Spinal cord (tissue), 9 donors: ENCODE measurements at regions not wholly inside any gene's neighbourhood (a gene's known extent, or its start where the extent isn't known, plus 50 kb on each side); places are given as distances from the start of the nearest gene placed in this dataset.
"Not testable (repeated sequence)": the region's sequence is repeated elsewhere in the genome, so short reads cannot be mapped to it uniquely, and the experiment has no call there.

ENCODE experiments used
- DNase-seq, 6 donors: peaks; one replicate each; pipeline versions ENCODE4 v3.0.0 to v3.0.0-alpha.2; 2013 to 2015; ENCODE audit warnings: low spot score in 6 of 6, low read depth in 4 of 6
- H3K27ac ChIP-seq: one replicate; pipeline ENCODE4 v1.5.1; 2013; ENCODE audit warnings: low read depth, low read length, control low read depth
- H3K27me3 ChIP-seq: one replicate; pipeline ENCODE4 v1.6.1; 2013; ENCODE audit warnings: low read length; ENCODE audit not compliant: control insufficient read depth, insufficient read depth
- H3K36me3 ChIP-seq: one replicate; pipeline ENCODE4 v1.6.1; 2013; ENCODE audit warnings: low read length; ENCODE audit not compliant: control insufficient read depth, insufficient read depth
- H3K4me1 ChIP-seq: one replicate; pipeline ENCODE4 v1.6.1; 2013; ENCODE audit warnings: low read length; ENCODE audit not compliant: control insufficient read depth, insufficient read depth
- H3K4me3 ChIP-seq: one replicate; pipeline ENCODE4 v1.5.1; 2013; ENCODE audit warnings: low read depth, low read length, control low read depth
- H3K9me3 ChIP-seq: one replicate; pipeline ENCODE4 v1.6.1; 2013; ENCODE audit warnings: low read length; ENCODE audit not compliant: control insufficient read depth, insufficient read depth
- WGBS: methylation state at CpG from one replicate; pipeline ENCODE4 v1.1.5; 2013; ENCODE audit warnings: missing lambda C conversion rate; ENCODE audit not compliant: insufficient coverage; 5-methylcytosine and 5-hydroxymethylcytosine counted together
- donor health status: healthy.

GRCh38 chr1:99438656-99439230 is 174.5 kb downstream of the PLPPR4 start:
- Histone ChIP-seq H3K27ac (no peak overlapping the region), H3K9me3 (no peaks in the 10 kb centered on the region), H3K36me3 (no peaks in the 10 kb centered on the region), H3K4me3 (no peak overlapping the region), H3K4me1 (no peaks in the 10 kb centered on the region), H3K27me3 (no peaks in the 10 kb centered on the region)
- WGBS = 100% methylated on average over 3 of the region's 4 CpGs
- DNase-seq = no peak

GRCh38 chr1:99439433-99440075 is 175.3 kb downstream of the PLPPR4 start:
- Histone ChIP-seq H3K27me3 (no peaks in the 10 kb centered on the region), H3K27ac (no peak overlapping the region), H3K36me3 (no peaks in the 10 kb centered on the region), H3K9me3 (no peaks in the 10 kb centered on the region), H3K4me1 (no peaks in the 10 kb centered on the region), H3K4me3 (no peak overlapping the region)
- no peak for DNase-seq
- 100% methylated on average over 1 of the region's 3 CpGs for WGBS

- no peak for DNase-seq
Observed at GRCh38 chr1:99441299-99442095, 177.2 kb downstream of the PLPPR4 start.

GRCh38 chr1:99444211-99444927 is 180.1 kb downstream of the PLPPR4 start:
- not testable (repeated sequence) for H3K27ac ChIP-seq, H3K27me3 ChIP-seq, H3K36me3 ChIP-seq, H3K9me3 ChIP-seq, DNase-seq, H3K4me1 ChIP-seq, H3K4me3 ChIP-seq
- WGBS = 100% methylated on average over 3 of the region's 6 CpGs

More at GRCh38 chr1:99441299-99442095, 177.2 kb downstream of the PLPPR4 start:
- no peak overlapping the region for H3K27ac ChIP-seq
- no peaks in the 10 kb centered on the region for H3K27me3 ChIP-seq
- H3K36me3 ChIP-seq = no peaks in the 10 kb centered on the region
- no peaks in the 10 kb centered on the region for H3K4me1 ChIP-seq
- H3K4me3 ChIP-seq = no peak overlapping the region
- H3K9me3 ChIP-seq = no peaks in the 10 kb centered on the region
- 83% methylated on average over 1 of the region's 6 CpGs for WGBS

- no peak for DNase-seq
- Histone ChIP-seq H3K9me3 (no peaks in the 10 kb centered on the region), H3K27ac (no peak overlapping the region), H3K36me3 (no peaks in the 10 kb centered on the region), H3K4me1 (no peaks in the 10 kb centered on the region), H3K4me3 (no peak overlapping the region), H3K27me3 (no peaks in the 10 kb centered on the region)
Observed at GRCh38 chr1:99445071-99445470, 180.8 kb downstream of the PLPPR4 start.

- no peaks in the 10 kb centered on the region for H3K27me3 ChIP-seq
- H3K9me3 ChIP-seq = no peaks in the 10 kb centered on the region
- DNase-seq = peak in 1 of 6 donors; percentile 18
- no peak overlapping the region for H3K4me3 ChIP-seq
- H3K27ac ChIP-seq = no peak overlapping the region
- WGBS = no CpG with 5 or more reads among the region's 1 CpG
- no peaks in the 10 kb centered on the region for H3K36me3 ChIP-seq
- no peaks in the 10 kb centered on the region for H3K4me1 ChIP-seq
Observed at GRCh38 chr1:99445486-99445885, 181.2 kb downstream of the PLPPR4 start.

- H3K4me1 ChIP-seq = no peaks in the 10 kb centered on the region
- H3K27me3 ChIP-seq = no peaks in the 10 kb centered on the region
- H3K9me3 ChIP-seq = no peaks in the 10 kb centered on the region
- DNase-seq = no peak
- no peak overlapping the region for H3K27ac ChIP-seq
- H3K4me3 ChIP-seq = no peak overlapping the region
- no peaks in the 10 kb centered on the region for H3K36me3 ChIP-seq
Observed at GRCh38 chr1:99447721-99448120, 183.4 kb downstream of the PLPPR4 start.

- H3K36me3 ChIP-seq = no peaks in the 10 kb centered on the region
Observed at GRCh38 chr1:99455760-99456159, 190.2 kb upstream of the PALMD start.

GRCh38 chr1:99456536-99456935 is 189.4 kb upstream of the PALMD start:
- no peak overlapping the region for H3K27ac ChIP-seq
- no peaks in the 10 kb centered on the region for H3K4me1 ChIP-seq
- no peaks in the 10 kb centered on the region for H3K9me3 ChIP-seq
- no peaks in the 10 kb centered on the region for H3K27me3 ChIP-seq
- H3K4me3 ChIP-seq = no peak overlapping the region
- H3K36me3 ChIP-seq = no peaks in the 10 kb centered on the region
- WGBS = 45% methylated on average over 1 of the region's 5 CpGs
- DNase-seq = peak in 1 of 6 donors; percentile 18

More at GRCh38 chr1:99455760-99456159, 190.2 kb upstream of the PALMD start:
- H3K4me1 ChIP-seq = no peaks in the 10 kb centered on the region
- H3K27me3 ChIP-seq = no peaks in the 10 kb centered on the region
- DNase-seq = no peak
- no peak overlapping the region for H3K27ac ChIP-seq
- WGBS = 100% methylated on average over 1 of the region's 3 CpGs
- no peaks in the 10 kb centered on the region for H3K9me3 ChIP-seq
- H3K4me3 ChIP-seq = no peak overlapping the region
